ENCODE measurements at regions not wholly inside any gene's neighbourhood (a gene's known extent, or its start where the extent isn't known, plus 50 kb on each side); places are given as distances from the start of the nearest gene placed in this dataset.

DNA sequence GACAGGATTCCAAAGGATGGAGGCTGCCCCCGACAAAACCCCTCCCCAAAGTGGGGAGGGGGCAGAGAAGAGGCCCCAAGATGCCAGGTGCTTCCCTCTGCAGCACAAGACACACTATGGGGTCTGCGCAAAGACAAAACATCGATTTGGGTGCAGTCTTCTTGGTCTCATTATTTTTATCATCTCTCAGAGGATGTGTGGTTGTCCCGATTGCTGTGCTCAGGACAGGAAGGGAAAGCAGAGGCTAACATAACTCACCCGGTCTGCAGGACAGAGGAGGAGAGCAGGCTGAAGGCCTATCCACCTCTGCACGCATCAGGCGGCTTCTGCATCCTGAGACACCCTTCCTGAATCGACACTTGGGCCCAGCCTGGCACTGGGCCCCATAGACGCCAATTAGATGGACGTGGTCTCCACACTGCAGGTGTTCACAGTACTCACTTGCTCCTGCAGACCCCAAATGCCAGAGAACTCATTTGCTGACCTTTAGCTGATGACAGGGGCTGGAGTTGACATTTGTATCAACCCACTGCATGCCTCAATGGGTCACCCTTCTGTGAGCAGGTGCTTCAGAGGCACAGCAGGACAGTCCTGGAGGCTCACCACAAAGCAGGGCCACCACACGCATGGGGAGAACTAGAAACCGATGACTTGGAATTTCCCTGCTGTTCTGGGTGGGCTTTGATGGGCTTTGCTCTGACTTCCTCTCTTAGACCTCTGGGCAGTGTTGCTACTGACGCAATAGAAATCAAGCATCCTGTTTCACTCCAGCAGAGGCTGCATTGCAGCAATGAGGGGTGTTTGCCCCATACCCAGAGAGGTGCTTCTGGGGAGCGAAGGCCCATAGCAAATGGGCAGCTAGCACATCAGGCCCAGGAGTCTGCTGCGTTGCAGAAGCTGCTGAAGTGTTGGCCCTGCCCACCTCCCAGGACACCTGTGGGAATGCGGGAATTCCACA is 96.3 kb upstream of the ENPP6 start (continued):
- TF ChIP-seq ATF2 (IDR thresholded peaks at IDR 0.05; ENCODE audit: low read length) = no peak
- no peak for TF ChIP-seq SUZ12 (IDR thresholded peaks at IDR 0.05; ENCODE audit: low read length)
- no peak for TF ChIP-seq E2F6 (IDR thresholded peaks at IDR 0.05)
- no peak for TF ChIP-seq KDM4A (IDR thresholded peaks at IDR 0.05; ENCODE audit: low read depth, low read length, severe bottlenecking)
- no peak for TF ChIP-seq EZH2 (IDR thresholded peaks at IDR 0.05; ENCODE audit: low read depth, low read length, severe bottlenecking)
- TF ChIP-seq CHD2 (IDR thresholded peaks at IDR 0.05; ENCODE audit: low read length) = no peak
- no peak for TF ChIP-seq JUND (IDR thresholded peaks at IDR 0.05; ENCODE audit: low read length)
